Thymus (tissue), 11 donors: ENCODE measurements at regions not wholly inside any gene's neighbourhood (a gene's known extent, or its start where the extent isn't known, plus 50 kb on each side); places are given as distances from the start of the nearest gene placed in this dataset.

ENCODE experiments used
- DNase-seq, 9 donors: peaks; one replicate each; pipeline ENCODE4 v3.0.0-alpha.2; 2013; ENCODE audit warnings: low spot score in 9 of 9, low read depth in 6 of 9, missing footprints in 1 of 9
- H3K27ac ChIP-seq, 2 donors: one replicate each; pipeline ENCODE4 v1.5.1; 2013; ENCODE audit warnings: control low read depth in 1 of 2, low read depth in 1 of 2, low read length in 1 of 2, mild to moderate bottlenecking in 1 of 2, moderate library complexity in 1 of 2
- H3K27me3 ChIP-seq, 2 donors: one replicate each; pipeline ENCODE4 v1.5.1; 2013; ENCODE audit warnings: low read length in 1 of 2; ENCODE audit not compliant: control insufficient read depth in 2 of 2, insufficient read depth in 1 of 2
- H3K36me3 ChIP-seq, 2 donors: one replicate each; pipeline ENCODE4 v1.5.1; 2013; ENCODE audit warnings: low read length in 1 of 2, mild to moderate bottlenecking in 1 of 2, moderate library complexity in 1 of 2; ENCODE audit not compliant: control insufficient read depth in 2 of 2, insufficient read depth in 2 of 2
- H3K4me1 ChIP-seq, 2 donors: one replicate each; pipeline ENCODE4 v1.5.1; 2013; ENCODE audit warnings: low read length in 2 of 2; ENCODE audit not compliant: control insufficient read depth in 2 of 2, insufficient read depth in 2 of 2
- H3K4me3 ChIP-seq, 2 donors: one replicate each; pipeline ENCODE4 v1.5.1; 2013; ENCODE audit warnings: low read length in 2 of 2, control low read depth in 1 of 2, mild to moderate bottlenecking in 1 of 2
- H3K9me3 ChIP-seq, 2 donors: one replicate each; pipeline ENCODE4 v1.5.1; 2013; ENCODE audit warnings: low read length in 1 of 2, mild to moderate bottlenecking in 1 of 2; ENCODE audit not compliant: control insufficient read depth in 2 of 2, insufficient read depth in 1 of 2
- WGBS: extraction: QIAGEN DNeasy Blood & Tissue Kit; methylation state at CpG from one replicate; pipeline ENCODE4 v1.1.7; 2013; 5-methylcytosine and 5-hydroxymethylcytosine counted together
- donor health status: healthy.

DNA sequence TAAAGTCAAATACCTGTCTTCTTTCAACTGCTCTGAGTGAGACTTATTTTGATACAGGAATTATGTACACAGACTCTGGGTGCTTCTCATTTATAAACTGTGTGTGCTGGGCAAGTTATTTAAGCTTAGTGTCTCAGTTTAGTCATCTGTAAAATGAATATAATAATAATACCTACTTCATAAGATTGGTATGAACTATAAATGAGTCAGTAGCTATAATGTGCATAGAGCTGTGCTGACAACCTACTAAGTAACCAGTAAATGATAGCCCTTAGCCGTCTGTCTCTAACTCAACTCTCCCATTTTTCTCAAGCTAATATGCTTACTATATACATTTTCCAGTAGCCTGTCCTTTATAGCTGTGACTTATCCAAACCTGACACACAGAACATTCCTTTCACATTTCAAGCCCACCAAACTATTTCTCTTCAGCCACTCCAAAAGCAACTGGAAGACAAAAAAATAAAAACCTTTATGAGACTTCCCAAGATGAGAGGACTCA is 319.8 kb downstream of the ETAA1 start:
- H3K4me1 ChIP-seq = no peaks in the 10 kb centered on the region
- 96% methylated on average over 1 of the region's 1 CpG for WGBS
- DNase-seq = no peak

DNA sequence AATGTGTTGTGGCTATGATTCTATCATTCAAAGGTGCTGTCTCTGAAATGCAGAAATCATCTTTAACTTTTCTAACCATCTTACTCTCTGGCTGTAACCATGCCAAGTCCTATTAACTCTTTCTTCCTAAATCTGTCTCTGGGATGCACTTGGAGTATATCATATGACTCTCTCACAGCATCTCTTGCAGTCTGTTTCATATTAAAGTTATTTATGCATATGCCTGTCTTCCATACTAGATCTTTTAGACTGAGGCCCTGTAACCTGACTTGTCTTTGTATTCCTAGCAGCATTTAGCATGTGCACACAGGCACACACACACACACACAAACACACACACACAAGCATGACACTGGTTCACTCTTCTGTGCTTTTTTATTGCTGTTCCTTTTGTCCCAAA is 320.6 kb downstream of the ETAA1 start:
- Histone ChIP-seq H3K36me3 (no peaks in the 10 kb centered on the region), H3K4me1 (no peaks in the 10 kb centered on the region), H3K9me3 (no peaks in the 10 kb centered on the region), H3K27me3 (no peaks in the 10 kb centered on the region), H3K27ac (no peak overlapping the region), H3K4me3 (no peak overlapping the region)
- DNase-seq = no peak

More for the DNA sequence above, 319.8 kb downstream of the ETAA1 start:
- Histone ChIP-seq H3K27me3 (no peaks in the 10 kb centered on the region), H3K36me3 (no peaks in the 10 kb centered on the region), H3K9me3 (no peaks in the 10 kb centered on the region), H3K4me3 (no peak overlapping the region), H3K27ac (no peak overlapping the region)

DNA sequence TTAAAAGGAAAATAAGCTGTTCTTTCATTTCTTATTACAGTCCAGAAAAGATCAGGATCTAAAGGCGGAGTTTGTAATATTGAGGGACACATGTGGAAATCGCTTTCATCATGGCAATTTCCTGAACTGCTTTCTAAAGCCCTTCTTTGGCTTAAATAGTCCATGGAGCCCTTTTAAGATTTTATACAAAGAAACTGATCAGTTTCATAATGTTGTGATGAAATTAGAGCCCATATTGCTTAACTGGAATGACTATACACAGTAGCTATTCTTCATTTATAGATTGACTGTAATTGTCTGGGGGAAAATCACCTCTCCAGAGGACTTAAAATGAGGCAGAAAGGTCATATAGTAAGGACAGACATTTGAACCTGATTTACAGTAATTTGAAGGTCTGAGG is 322.2 kb downstream of the ETAA1 start:
- Histone ChIP-seq H3K4me1 (no peaks in the 10 kb centered on the region), H3K27me3 (no peaks in the 10 kb centered on the region), H3K27ac (no peak overlapping the region), H3K4me3 (no peak overlapping the region), H3K36me3 (no peaks in the 10 kb centered on the region), H3K9me3 (no peaks in the 10 kb centered on the region)
- DNase-seq = no peak
- 68% methylated on average over 2 of the region's 2 CpGs for WGBS

DNA sequence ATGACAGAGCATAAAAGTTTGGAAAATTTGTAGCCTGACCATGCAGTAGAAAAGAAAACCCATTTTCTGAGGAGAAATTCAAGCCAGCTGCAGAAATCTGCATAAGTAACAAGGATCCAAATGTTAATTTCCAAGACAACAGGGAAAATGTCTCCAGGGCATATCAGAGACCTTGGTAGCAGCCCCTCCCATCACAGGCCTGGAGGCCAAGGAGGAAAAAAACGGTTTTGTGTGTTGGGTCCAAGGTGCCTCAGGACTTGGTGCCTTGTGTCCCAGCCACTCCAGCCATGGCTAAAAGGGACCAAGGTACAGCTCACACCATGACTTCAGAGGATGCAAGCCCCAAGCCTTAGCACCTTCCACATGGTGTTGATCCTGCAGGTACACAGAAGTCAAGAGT is 324.4 kb downstream of the ETAA1 start:
- no peaks in the 10 kb centered on the region for H3K36me3 ChIP-seq
- H3K27me3 ChIP-seq = no peaks in the 10 kb centered on the region
- WGBS = 78% methylated on average over 1 of the region's 1 CpG
- no peaks in the 10 kb centered on the region for H3K4me1 ChIP-seq
- H3K9me3 ChIP-seq = no peaks in the 10 kb centered on the region
- no peak overlapping the region for H3K27ac ChIP-seq
- no peak for DNase-seq
- H3K4me3 ChIP-seq = no peak overlapping the region

DNA sequence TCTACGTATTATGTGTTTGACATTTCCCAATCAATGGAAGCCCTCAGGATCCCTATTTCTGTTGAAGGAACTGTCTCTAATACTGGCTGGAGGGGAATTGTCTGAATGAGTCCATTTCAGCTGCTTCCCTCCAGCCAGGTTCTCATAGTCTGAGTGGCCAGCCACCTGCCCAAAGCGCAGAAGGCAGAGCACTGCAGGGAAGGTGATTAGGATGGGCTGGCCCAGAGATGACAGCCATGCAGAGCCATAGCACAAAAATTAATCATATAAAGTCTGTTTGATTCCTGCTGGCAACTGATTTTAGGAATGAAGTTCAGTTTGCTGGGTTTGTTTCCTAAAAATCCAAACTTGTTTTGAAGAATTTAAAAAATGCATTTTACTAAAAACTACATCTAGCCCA is 327.1 kb downstream of the ETAA1 start:
- H3K9me3 ChIP-seq = no peaks in the 10 kb centered on the region
- WGBS = 97% methylated on average over 2 of the region's 2 CpGs
- DNase-seq = no peak
- no peak overlapping the region for H3K4me3 ChIP-seq
- no peaks in the 10 kb centered on the region for H3K36me3 ChIP-seq
- no peaks in the 10 kb centered on the region for H3K4me1 ChIP-seq
- H3K27ac ChIP-seq = no peak overlapping the region
- no peaks in the 10 kb centered on the region for H3K27me3 ChIP-seq

DNA sequence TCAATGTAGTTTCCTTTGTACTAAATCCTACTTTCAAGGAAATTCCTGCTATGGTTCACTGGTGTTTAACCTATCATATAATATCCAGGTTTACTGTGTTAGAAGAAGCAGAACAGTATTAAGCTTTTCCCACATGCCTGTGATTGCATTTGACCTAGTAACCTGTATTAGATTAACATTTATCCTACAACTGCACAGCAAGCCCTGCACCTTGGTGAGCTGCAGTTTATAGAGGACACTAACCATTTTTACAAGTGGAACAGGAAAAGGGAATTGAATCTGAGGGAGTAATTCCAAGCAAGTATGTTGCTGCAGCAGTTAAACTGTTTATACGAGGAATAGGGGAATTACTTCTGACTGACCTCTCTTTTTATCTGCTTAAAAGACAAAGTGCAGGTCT is 328.6 kb downstream of the ETAA1 start:
- Histone ChIP-seq H3K27me3 (no peaks in the 10 kb centered on the region), H3K36me3 (no peaks in the 10 kb centered on the region), H3K4me3 (no peak overlapping the region), H3K9me3 (no peaks in the 10 kb centered on the region), H3K27ac (no peak overlapping the region), H3K4me1 (no peaks in the 10 kb centered on the region)
- 91% methylated on average over 1 of the region's 1 CpG for WGBS
- DNase-seq = no peak

DNA sequence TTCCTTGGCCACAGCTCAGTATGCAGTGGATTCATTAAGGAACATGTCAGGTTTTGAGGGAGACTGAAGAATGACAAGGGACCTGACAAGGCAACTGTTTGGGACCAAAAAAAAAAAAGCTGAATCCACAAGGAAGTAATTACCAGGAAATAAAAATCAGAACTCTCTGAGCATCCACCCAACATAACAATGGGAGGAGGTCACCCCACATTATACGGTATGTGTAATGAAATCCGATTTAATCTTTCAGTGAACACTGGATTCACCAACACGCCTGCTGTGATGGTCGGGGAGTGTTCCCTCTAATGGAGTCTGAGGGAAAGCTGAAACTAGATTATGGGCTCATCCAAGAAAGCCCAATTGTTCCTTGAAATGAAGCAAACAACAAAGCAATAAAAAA is 329.3 kb downstream of the ETAA1 start:
- WGBS = 96% methylated on average over 4 of the region's 4 CpGs
- H3K4me3 ChIP-seq = no peak overlapping the region
- no peaks in the 10 kb centered on the region for H3K4me1 ChIP-seq
- no peak for DNase-seq
- H3K36me3 ChIP-seq = no peaks in the 10 kb centered on the region
- no peak overlapping the region for H3K27ac ChIP-seq
- no peaks in the 10 kb centered on the region for H3K9me3 ChIP-seq
- no peaks in the 10 kb centered on the region for H3K27me3 ChIP-seq

DNA sequence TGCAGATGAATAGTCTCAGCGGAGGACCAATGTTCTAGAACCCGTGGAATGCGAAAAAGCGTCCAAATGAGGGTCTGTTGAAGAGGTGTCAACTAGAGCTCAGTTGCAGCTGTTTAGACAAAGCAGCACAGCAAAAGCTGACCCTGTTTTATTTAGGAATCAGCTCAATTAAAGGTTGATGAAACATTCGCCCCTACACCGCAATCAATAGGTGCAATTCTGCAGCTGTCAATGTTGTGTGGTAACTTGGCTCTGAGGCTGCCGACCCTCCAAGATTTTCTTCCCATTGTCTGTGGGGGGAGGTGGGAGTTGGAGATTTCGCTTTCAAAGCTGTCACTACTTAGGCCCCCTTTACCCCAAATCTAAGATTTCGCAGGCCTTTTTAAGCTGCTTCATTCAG is 330.0 kb downstream of the ETAA1 start:
- Histone ChIP-seq H3K27me3 (no peaks in the 10 kb centered on the region), H3K36me3 (no peaks in the 10 kb centered on the region), H3K4me1 (no peaks in the 10 kb centered on the region), H3K4me3 (no peak overlapping the region), H3K9me3 (no peaks in the 10 kb centered on the region), H3K27ac (no peak overlapping the region)
- DNase-seq = no peak
- WGBS = 95% methylated on average over 9 of the region's 9 CpGs

DNA sequence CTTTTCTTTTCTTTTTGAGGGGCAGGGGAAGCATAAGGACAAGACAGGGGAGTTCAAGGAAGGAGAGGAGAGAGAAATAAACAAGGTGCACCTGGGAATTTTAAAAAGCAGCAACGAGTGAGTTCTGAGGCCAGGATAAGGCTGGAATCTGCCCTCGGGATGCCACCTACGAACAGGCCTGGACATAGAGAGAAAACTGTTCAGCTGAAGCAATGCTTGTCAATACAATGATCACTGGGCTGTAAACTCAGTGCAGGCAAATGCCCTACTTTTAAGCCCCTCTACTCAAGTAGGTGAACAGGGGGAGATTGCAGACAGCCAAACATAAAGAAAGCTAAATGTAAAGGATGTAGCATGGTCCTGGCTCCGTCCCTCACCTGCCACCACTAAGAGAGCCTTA is 330.5 kb downstream of the ETAA1 start:
- 89% methylated on average over 4 of the region's 4 CpGs for WGBS
- Histone ChIP-seq H3K4me3 (no peak overlapping the region), H3K9me3 (no peaks in the 10 kb centered on the region), H3K27ac (no peak overlapping the region), H3K36me3 (no peaks in the 10 kb centered on the region), H3K4me1 (no peaks in the 10 kb centered on the region), H3K27me3 (no peaks in the 10 kb centered on the region)
- no peak for DNase-seq

DNA sequence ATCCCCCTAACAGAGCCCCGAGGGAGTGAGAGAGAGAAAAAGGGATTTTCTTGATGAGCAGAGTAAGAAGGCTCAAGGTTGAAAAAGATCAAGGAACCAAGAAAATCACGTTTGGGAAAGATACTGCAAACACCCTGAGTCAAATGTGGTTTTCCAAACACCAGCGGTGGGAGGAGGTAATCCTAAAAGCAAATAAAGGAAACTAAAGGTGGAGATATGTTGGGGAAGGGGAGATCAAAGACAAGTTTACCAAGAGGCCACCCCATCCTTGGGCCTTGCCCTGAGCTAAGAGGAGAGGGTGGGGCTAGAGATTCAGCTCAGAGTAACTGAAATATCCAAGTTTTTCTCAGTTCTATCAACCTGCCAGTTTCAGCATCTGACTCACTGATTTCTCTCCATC is 332.3 kb downstream of the ETAA1 start:
- no peak for DNase-seq
- Histone ChIP-seq H3K4me1 (no peaks in the 10 kb centered on the region), H3K36me3 (no peaks in the 10 kb centered on the region), H3K27ac (no peak overlapping the region), H3K27me3 (no peaks in the 10 kb centered on the region), H3K4me3 (no peak overlapping the region), H3K9me3 (no peaks in the 10 kb centered on the region)
- WGBS = 82% methylated on average over 3 of the region's 3 CpGs
